ENCODE measurements at regions not wholly inside any gene's neighbourhood (a gene's known extent, or its start where the extent isn't known, plus 50 kb on each side); places are given as distances from the start of the nearest gene placed in this dataset.

- TF ChIP-seq CTCF (IDR thresholded peaks at IDR 0.05; ENCODE audit: poor library complexity, severe bottlenecking) (no peak), EZH2 (IDR thresholded peaks at IDR 0.05; ENCODE audit: borderline replicate concordance, insufficient read depth, low read length, poor library complexity, severe bottlenecking) (no peak), RAD21 (conservative IDR thresholded peaks at IDR 0.05) (no peak), POLR2AphosphoS5 (IDR thresholded peaks at IDR 0.05) (no peak), EP300 (conservative IDR thresholded peaks at IDR 0.05; ENCODE audit: poor library complexity, severe bottlenecking) (no peak), MXI1 (conservative IDR thresholded peaks at IDR 0.05; ENCODE audit: poor library complexity, severe bottlenecking) (no peak), SMC3 (conservative IDR thresholded peaks at IDR 0.05; ENCODE audit: poor library complexity) (no peak), TAF1 (IDR thresholded peaks at IDR 0.05; ENCODE audit: low read depth) (no peak)
Measured at GRCh38 chr9:89917861-89918260, 313.0 kb downstream of the GADD45G start.
